GM18519 (cell line): ENCODE measurements at regions not wholly inside any gene's neighbourhood (a gene's known extent, or its start where the extent isn't known, plus 50 kb on each side); places are given as distances from the start of the nearest gene placed in this dataset.

Source experiments
- ATAC-seq: cut with Tn5 transposase; IDR thresholded peaks from one replicate; pipeline ENCODE4 v1.9.1; 2021; ENCODE audit warnings: mild to moderate bottlenecking, moderate library complexity; ENCODE audit not compliant: unreplicated experiment, low FRiP score

GRCh38 chr3:150055332-150055731 is 84.6 kb upstream of the PFN2 start:
- ATAC-seq = no peak

GRCh38 chr3:150054635-150055034 is 83.9 kb upstream of the PFN2 start:
- no peak for ATAC-seq

GRCh38 chr3:150050510-150050909 is 79.8 kb upstream of the PFN2 start:
- ATAC-seq = no peak

GRCh38 chr3:150049317-150049716 is 78.6 kb upstream of the PFN2 start:
- ATAC-seq = no peak

- no peak for ATAC-seq
Measured at GRCh38 chr3:150041877-150042276, 71.2 kb upstream of the PFN2 start.

- ATAC-seq = no peak
Measured at GRCh38 chr3:150040097-150040496, 69.4 kb upstream of the PFN2 start.

- no peak for ATAC-seq
Measured at GRCh38 chr3:150038830-150039229, 68.1 kb upstream of the PFN2 start.

GRCh38 chr3:150036780-150037179 is 66.1 kb upstream of the PFN2 start:
- ATAC-seq = no peak

GRCh38 chr3:150035910-150036612 is 65.4 kb upstream of the PFN2 start:
- ATAC-seq = no peak

GRCh38 chr3:150035301-150035779 is 64.6 kb upstream of the PFN2 start:
- no peak for ATAC-seq

- ATAC-seq = no peak
Measured at GRCh38 chr3:150033721-150034120, 63.0 kb upstream of the PFN2 start.

- ATAC-seq = no peak
Measured at GRCh38 chr3:150030841-150031240, 60.1 kb upstream of the PFN2 start.

- no peak for ATAC-seq
Measured at GRCh38 chr3:150023239-150023636, 52.5 kb upstream of the PFN2 start.

- ATAC-seq = no peak
Measured at GRCh38 chr3:150022381-150023238, 51.9 kb upstream of the PFN2 start.

GRCh38 chr3:150020527-150020926 is 49.8 kb upstream of the PFN2 start:
- no peak for ATAC-seq
